OCI-LY7 (cell line): ENCODE measurements at regions not wholly inside any gene's neighbourhood (a gene's known extent, or its start where the extent isn't known, plus 50 kb on each side); places are given as distances from the start of the nearest gene placed in this dataset.

Experiments
- EZH2phosphoT487 ChIP-seq: fragments of 200-600 bp; sonication (generic); IDR thresholded peaks from 2 replicates; pipeline ENCODE4 v1.6.1; 2018; ENCODE audit warnings: low read depth, borderline replicate concordance, mild to moderate bottlenecking, mixed run types, antibody characterized with exemption, low read length, moderate library complexity, mixed read lengths
- TF ChIP-seq, protein P1 (sequence below): fragments of 200-600 bp; sonication (generic); conservative IDR thresholded peaks from 2 replicates; pipeline ENCODE4 v1.5.1; 2014; ENCODE audit warnings: mild to moderate bottlenecking, antibody characterized with exemption, low read length, moderate library complexity, mixed read lengths

DNA sequence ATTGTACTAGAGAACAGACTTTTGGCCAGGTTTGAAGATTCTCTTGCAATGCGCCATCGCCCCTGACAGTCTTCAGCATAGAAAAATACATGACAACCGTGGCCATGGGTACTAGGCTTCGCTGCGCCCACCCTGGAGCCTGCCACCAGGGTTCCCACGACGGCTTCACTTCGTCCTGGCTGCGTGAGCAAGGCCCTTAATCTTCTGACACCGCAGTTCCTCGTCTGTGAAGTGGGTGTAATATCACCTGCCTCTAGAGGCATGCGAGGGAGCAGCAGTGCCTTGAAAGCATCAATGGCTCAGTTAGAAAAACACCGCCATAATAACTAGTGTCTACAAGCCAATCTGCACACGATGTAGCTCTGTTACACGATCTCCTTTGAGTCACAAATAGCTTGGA lies 175.2 kb upstream of the HS6ST1 start:
- TF ChIP-seq, protein P1, sequence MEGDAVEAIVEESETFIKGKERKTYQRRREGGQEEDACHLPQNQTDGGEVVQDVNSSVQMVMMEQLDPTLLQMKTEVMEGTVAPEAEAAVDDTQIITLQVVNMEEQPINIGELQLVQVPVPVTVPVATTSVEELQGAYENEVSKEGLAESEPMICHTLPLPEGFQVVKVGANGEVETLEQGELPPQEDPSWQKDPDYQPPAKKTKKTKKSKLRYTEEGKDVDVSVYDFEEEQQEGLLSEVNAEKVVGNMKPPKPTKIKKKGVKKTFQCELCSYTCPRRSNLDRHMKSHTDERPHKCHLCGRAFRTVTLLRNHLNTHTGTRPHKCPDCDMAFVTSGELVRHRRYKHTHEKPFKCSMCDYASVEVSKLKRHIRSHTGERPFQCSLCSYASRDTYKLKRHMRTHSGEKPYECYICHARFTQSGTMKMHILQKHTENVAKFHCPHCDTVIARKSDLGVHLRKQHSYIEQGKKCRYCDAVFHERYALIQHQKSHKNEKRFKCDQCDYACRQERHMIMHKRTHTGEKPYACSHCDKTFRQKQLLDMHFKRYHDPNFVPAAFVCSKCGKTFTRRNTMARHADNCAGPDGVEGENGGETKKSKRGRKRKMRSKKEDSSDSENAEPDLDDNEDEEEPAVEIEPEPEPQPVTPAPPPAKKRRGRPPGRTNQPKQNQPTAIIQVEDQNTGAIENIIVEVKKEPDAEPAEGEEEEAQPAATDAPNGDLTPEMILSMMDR, result no peak
- TF ChIP-seq EZH2phosphoT487, result no peak
